ENCODE measurements at regions not wholly inside any gene's neighbourhood (a gene's known extent, or its start where the extent isn't known, plus 50 kb on each side); places are given as distances from the start of the nearest gene placed in this dataset.

GRCh38 chr6:16840291-16840690, 79.0 kb upstream of the ATXN1 start:
- TF ChIP-seq CTCF (conservative IDR thresholded peaks at IDR 0.05; ENCODE audit: low read depth, low read length) (no peak), EZH2 (IDR thresholded peaks at IDR 0.05; ENCODE audit: borderline replicate concordance, low read depth, low read length, poor library complexity, severe bottlenecking) (no peak)
